GM18858 (cell line): ENCODE measurements at regions not wholly inside any gene's neighbourhood (a gene's known extent, or its start where the extent isn't known, plus 50 kb on each side); places are given as distances from the start of the nearest gene placed in this dataset.
"Not testable (repeated sequence)": the region's sequence is repeated elsewhere in the genome, so short reads cannot be mapped to it uniquely, and the experiment has no call there.

ENCODE experiments used
- ATAC-seq: cut with Tn5 transposase; IDR thresholded peaks from one replicate; pipeline ENCODE4 v1.9.1; 2021; ENCODE audit not compliant: unreplicated experiment

- ATAC-seq, result no peak
Observed at GRCh38 chr2:16079637-16080036, 139.3 kb downstream of the MYCN start.

- no peak for ATAC-seq
Observed at GRCh38 chr2:16077601-16078000, 137.3 kb downstream of the MYCN start.

GRCh38 chr2:16076911-16077310, 136.6 kb downstream of the MYCN start:
- no peak for ATAC-seq

- ATAC-seq, result no peak
Observed at GRCh38 chr2:16075045-16076012, 135.0 kb downstream of the MYCN start.

- ATAC-seq, result no peak
Observed at GRCh38 chr2:16073921-16074425, 133.6 kb downstream of the MYCN start.

GRCh38 chr2:16073471-16073870, 133.1 kb downstream of the MYCN start:
- no peak for ATAC-seq

- no peak for ATAC-seq
Observed at GRCh38 chr2:16072638-16073290, 132.4 kb downstream of the MYCN start.

- ATAC-seq, result no peak
Observed at GRCh38 chr2:16071865-16072637, 131.7 kb downstream of the MYCN start.

- ATAC-seq, result no peak
Observed at GRCh38 chr2:16071039-16071864, 130.9 kb downstream of the MYCN start.

GRCh38 chr2:16070648-16070971, 130.3 kb downstream of the MYCN start:
- no peak for ATAC-seq

GRCh38 chr2:16069933-16070647, 129.7 kb downstream of the MYCN start:
- no peak for ATAC-seq

- no peak for ATAC-seq
Observed at GRCh38 chr2:16069663-16069932, 129.2 kb downstream of the MYCN start.

GRCh38 chr2:16068552-16068940, 128.2 kb downstream of the MYCN start:
- ATAC-seq, result no peak

GRCh38 chr2:16067866-16068551, 127.7 kb downstream of the MYCN start:
- ATAC-seq, result no peak

- ATAC-seq, result no peak
Observed at GRCh38 chr2:16067444-16067843, 127.1 kb downstream of the MYCN start.

- ATAC-seq, result no peak
Observed at GRCh38 chr2:16067037-16067406, 126.7 kb downstream of the MYCN start.

GRCh38 chr2:16066261-16067036, 126.1 kb downstream of the MYCN start:
- ATAC-seq, result no peak

- ATAC-seq, result not testable (repeated sequence)
Observed at GRCh38 chr2:16065272-16066069, 125.1 kb downstream of the MYCN start.
